22Rv1 (cell line): ENCODE measurements at regions not wholly inside any gene's neighbourhood (a gene's known extent, or its start where the extent isn't known, plus 50 kb on each side); places are given as distances from the start of the nearest gene placed in this dataset.
"Not testable (repeated sequence)": the region's sequence is repeated elsewhere in the genome, so short reads cannot be mapped to it uniquely, and the experiment has no call there.

Experiments
- H3K27ac ChIP-seq: fragments of 450-650 bp; 2 replicates; pipeline ENCODE4 v1.5.1; 2017
- ZFX ChIP-seq: fragments of 450-650 bp; IDR thresholded peaks from 2 replicates; pipeline ENCODE4 v1.6.1; 2017; ENCODE audit warnings: antibody characterized with exemption, borderline replicate concordance
- TF ChIP-seq, protein P1 (sequence below): fragments of 450-650 bp; IDR thresholded peaks from 2 replicates; pipeline ENCODE4 v1.5.1; 2017; ENCODE audit warnings: mild to moderate bottlenecking

DNA sequence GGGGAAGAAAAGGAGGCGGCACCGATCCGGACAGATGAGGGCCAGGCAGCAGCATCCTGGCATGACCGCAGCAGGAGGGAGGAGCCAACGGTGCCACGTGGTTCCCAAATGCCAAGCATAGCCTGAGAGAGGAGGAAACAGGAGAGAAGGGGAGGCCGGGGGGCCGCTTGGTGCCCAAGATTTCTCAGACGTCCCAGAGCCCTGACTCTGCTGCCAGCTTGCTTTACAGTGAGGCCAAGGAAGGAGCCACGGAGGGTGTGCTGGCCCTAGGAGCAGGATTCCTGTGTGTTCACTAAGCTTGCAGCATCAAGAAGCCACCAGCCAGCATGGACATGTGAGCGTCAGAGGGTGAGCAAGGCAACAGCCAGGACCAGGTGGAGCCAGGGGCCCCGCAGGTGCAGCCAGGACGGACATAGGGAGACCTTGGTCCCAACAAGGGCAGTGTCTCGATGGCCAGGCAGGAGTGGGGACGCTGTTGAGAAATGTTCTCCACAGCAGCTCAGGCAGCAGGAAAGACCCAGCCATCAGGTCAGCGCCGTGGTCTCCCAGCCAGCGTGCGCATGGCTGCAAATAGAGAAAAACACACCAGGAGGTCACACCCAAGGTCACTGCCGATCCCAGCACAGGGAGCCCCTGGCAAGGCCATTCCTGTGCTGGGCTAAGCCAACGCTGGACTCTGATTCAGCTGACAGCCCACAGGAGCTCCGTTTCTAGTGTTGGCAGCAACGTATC is 143.7 kb downstream of the DLL1 start:
- TF ChIP-seq, protein P1, sequence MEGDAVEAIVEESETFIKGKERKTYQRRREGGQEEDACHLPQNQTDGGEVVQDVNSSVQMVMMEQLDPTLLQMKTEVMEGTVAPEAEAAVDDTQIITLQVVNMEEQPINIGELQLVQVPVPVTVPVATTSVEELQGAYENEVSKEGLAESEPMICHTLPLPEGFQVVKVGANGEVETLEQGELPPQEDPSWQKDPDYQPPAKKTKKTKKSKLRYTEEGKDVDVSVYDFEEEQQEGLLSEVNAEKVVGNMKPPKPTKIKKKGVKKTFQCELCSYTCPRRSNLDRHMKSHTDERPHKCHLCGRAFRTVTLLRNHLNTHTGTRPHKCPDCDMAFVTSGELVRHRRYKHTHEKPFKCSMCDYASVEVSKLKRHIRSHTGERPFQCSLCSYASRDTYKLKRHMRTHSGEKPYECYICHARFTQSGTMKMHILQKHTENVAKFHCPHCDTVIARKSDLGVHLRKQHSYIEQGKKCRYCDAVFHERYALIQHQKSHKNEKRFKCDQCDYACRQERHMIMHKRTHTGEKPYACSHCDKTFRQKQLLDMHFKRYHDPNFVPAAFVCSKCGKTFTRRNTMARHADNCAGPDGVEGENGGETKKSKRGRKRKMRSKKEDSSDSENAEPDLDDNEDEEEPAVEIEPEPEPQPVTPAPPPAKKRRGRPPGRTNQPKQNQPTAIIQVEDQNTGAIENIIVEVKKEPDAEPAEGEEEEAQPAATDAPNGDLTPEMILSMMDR: no peak
- no peak for TF ChIP-seq ZFX
- H3K27ac ChIP-seq: no peak overlapping the region

- TF ChIP-seq ZFX: no peak
- TF ChIP-seq, protein P1: no peak
- no peak overlapping the region for H3K27ac ChIP-seq
These were observed 144.2 kb downstream of the DLL1 start for GRCh38 chr6:170146640-170147039.

DNA sequence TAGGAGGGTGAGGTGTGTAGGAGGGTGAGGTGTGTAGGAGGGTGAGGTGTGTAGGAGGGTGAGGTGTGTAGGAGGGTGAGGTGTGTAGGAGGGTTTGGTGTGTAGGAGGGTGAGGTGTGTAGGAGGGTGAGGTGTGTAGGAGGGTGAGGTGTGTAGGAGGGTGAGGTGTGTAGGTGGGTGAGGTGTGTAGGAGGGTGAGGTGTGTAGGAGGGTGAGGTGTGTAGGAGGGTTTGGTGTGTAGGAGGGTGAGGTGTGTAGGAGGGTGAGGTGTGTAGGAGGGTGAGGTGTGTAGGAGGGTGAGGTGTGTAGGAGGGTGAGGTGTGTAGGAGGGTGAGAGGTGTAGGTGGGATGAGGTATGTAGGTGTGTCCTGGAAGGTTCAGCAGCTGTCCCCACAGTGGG is 144.7 kb downstream of the DLL1 start:
- H3K27ac ChIP-seq: not testable (repeated sequence)

GRCh38 chr6:170145716-170146115 is 145.2 kb downstream of the DLL1 start:
- not testable (repeated sequence) for H3K27ac ChIP-seq

DNA sequence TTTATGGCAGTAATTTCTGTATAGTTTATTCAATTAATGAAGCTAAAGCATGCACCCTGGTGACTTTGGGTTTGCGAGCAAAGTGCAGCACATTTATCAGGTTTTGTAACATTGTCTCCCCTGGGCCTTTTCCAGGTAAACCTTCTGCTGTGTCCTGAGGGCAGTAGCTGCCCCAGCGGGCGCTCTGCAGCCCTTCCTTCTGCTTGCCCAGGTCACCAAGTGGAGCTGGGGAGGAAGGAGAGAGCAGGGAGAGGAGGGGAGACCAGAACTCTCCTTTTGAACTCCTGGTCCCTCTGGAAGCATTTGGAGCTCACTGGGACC is 145.6 kb downstream of the DLL1 start:
- no peak overlapping the region for H3K27ac ChIP-seq
- TF ChIP-seq ZFX: no peak
- TF ChIP-seq, protein P1: no peak

DNA sequence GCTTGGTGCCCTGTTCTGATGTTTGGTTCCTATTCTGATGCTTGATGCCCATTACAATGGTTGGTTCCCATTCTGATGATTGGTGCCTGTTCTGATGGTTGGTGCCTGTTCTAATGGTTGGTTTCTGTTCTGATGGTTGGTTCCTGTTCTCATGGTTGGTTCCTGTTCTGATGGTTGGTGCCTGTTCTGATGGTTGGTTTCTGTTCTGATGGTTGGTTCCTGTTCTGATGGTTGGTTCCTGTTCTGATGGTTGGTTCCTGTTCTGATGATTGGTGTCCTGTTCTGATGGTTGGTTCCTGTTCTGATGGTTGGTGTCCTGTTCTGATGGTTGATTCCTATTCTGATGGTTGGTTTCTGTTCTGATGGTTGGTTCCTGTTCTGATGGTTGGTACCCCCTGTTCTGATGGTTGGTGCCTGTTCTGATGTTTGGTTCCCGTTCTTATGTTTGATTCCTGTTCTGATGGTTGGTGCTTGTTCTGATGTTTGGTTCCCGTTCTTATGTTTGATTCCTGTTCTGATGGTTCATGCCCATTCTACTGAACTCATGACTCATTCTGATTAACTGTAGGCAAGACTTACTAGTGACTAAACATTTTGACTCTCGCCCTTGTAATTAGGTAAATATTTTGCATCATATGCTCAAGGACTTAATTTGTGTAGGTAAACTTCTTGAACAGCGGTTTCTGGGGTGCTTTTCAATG is 146.2 kb downstream of the DLL1 start:
- TF ChIP-seq ZFX: no peak
- TF ChIP-seq, protein P1: no peak

GRCh38 chr6:170143401-170144150 is 147.3 kb downstream of the DLL1 start:
- TF ChIP-seq, protein P1: no peak
- no peak for TF ChIP-seq ZFX

More for the DNA sequence above, 146.2 kb downstream of the DLL1 start:
- H3K27ac ChIP-seq: no peak overlapping the region

DNA sequence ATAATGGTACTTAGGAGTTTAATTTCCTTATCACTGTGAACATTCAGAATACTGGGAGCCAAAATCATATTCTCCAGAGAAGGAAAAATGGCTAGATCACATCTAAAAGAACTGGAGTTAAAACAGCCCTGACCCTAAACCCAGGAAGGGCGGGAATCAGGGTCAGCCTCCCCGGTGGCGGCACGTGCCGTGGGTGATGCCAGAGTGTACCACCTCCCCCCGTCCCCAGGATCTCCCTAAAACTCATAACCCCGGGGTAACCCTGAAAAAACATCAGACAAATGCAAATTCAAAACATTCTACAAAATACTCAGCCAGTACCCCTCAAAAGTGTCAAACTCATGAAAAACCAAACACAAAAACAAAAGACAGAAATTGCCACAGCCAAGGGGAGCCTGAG is 148.3 kb downstream of the DLL1 start:
- no peak overlapping the region for H3K27ac ChIP-seq
- no peak for TF ChIP-seq ZFX
- TF ChIP-seq, protein P1: no peak

More at GRCh38 chr6:170143401-170144150, 147.3 kb downstream of the DLL1 start:
- H3K27ac ChIP-seq: no peak overlapping the region

DNA sequence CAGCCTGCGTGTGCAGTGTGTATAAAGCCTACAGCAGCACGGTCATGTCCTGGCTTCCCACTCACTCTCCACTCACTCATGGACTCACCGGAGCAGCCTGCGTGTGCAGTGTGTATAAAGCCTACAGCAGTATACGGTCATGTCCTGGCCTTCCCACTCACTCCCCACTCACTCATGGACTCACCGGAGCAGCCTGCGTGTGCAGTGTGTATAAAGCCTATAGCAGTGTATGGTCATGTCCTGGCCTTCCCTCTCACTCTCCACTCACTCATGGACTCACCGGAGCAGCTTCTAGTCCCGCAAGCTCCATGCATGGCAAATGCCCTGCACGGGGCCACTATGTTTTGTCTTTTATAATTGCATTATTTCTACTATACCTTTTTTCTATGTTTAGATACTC is 149.8 kb downstream of the DLL1 start:
- H3K27ac ChIP-seq: not testable (repeated sequence)
